ENCODE measurements at regions not wholly inside any gene's neighbourhood (a gene's known extent, or its start where the extent isn't known, plus 50 kb on each side); places are given as distances from the start of the nearest gene placed in this dataset.

DNA sequence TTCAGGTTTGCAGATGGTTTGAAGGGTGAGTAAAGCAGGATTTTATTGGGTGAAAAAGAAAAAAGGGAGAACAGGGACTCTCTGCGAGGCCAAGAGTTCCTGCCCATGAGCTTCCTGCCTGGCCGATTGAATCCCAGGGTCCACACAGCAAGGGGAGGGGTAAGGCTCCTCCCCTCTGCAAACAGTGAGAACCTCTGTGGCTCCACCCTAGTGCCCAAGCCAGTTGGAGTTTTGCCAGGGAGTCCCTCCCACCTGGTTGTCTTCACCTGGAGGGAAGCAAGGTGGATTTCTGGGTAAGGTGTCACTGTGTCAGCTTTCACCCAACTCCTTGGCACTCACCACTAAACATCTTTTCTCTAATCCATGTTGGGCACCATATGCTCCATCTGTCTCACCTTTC lies 70.9 kb downstream of the PDHA2 start:
- TF ChIP-seq, protein P1, sequence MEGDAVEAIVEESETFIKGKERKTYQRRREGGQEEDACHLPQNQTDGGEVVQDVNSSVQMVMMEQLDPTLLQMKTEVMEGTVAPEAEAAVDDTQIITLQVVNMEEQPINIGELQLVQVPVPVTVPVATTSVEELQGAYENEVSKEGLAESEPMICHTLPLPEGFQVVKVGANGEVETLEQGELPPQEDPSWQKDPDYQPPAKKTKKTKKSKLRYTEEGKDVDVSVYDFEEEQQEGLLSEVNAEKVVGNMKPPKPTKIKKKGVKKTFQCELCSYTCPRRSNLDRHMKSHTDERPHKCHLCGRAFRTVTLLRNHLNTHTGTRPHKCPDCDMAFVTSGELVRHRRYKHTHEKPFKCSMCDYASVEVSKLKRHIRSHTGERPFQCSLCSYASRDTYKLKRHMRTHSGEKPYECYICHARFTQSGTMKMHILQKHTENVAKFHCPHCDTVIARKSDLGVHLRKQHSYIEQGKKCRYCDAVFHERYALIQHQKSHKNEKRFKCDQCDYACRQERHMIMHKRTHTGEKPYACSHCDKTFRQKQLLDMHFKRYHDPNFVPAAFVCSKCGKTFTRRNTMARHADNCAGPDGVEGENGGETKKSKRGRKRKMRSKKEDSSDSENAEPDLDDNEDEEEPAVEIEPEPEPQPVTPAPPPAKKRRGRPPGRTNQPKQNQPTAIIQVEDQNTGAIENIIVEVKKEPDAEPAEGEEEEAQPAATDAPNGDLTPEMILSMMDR (IDR thresholded peaks at IDR 0.05 in 2 of 3, conservative IDR thresholded peaks at IDR 0.05 in 1 of 3; ENCODE audit: borderline replicate concordance in 1 of 3, insufficient read depth in 1 of 3, low read depth in 2 of 3, low read length in 2 of 3): no peak
- TF ChIP-seq EGR1 (IDR thresholded peaks at IDR 0.05; ENCODE audit: low read depth): no peak
